G401 (cell line): ENCODE measurements at regions not wholly inside any gene's neighbourhood (a gene's known extent, or its start where the extent isn't known, plus 50 kb on each side); places are given as distances from the start of the nearest gene placed in this dataset.
"Not testable (repeated sequence)": the region's sequence is repeated elsewhere in the genome, so short reads cannot be mapped to it uniquely, and the experiment has no call there.

Experiments used
- DNase-seq: peaks from one replicate; pipeline ENCODE4 v3.0.0-alpha.2; 2015; ENCODE audit warnings: low spot score
- in situ Hi-C: cut with HindIII; loops from 2 replicates; pipeline ENCODE4 v1.10.0; 2016; ENCODE audit warnings: low sequenced_read_pairs, mixed read lengths

- in situ Hi-C loops, DNase-seq: not testable (repeated sequence)
These were observed 359.8 kb upstream of the CCDC179 start for GRCh38 chr11:23220086-23220485.

- DNase-seq, result no peak
These were observed 361.1 kb upstream of the CCDC179 start for GRCh38 chr11:23221366-23221765.

GRCh38 chr11:23226331-23227077, 366.2 kb upstream of the CCDC179 start:
- in situ Hi-C loops, result no loop called here
- DNase-seq, result no peak

More at GRCh38 chr11:23221366-23221765, 361.1 kb upstream of the CCDC179 start:
- in situ Hi-C loops, result no loop called here

GRCh38 chr11:23227078-23227445, 366.8 kb upstream of the CCDC179 start:
- in situ Hi-C loops, result no loop called here
- DNase-seq, result no peak

- DNase-seq, result no peak
- in situ Hi-C loops, result no loop called here
These were observed 372.4 kb upstream of the CCDC179 start for GRCh38 chr11:23232652-23233051.

- no peak for DNase-seq
These were observed 372.8 kb upstream of the CCDC179 start for GRCh38 chr11:23233075-23233474.

GRCh38 chr11:23236826-23237555, 376.7 kb upstream of the CCDC179 start:
- in situ Hi-C loops, result no loop called here
- DNase-seq, result no peak

More at GRCh38 chr11:23233075-23233474, 372.8 kb upstream of the CCDC179 start:
- in situ Hi-C loops, result no loop called here

- no peak for DNase-seq
- in situ Hi-C loops, result no loop called here
These were observed 392.2 kb upstream of the CCDC179 start for GRCh38 chr11:23252426-23252825.

- DNase-seq, result no peak
- in situ Hi-C loops, result no loop called here
These were observed 396.8 kb upstream of the CCDC179 start for GRCh38 chr11:23257088-23257487.

- no peak for DNase-seq
- in situ Hi-C loops, result no loop called here
These were observed 397.3 kb upstream of the CCDC179 start for GRCh38 chr11:23257556-23257955.

- in situ Hi-C loops, result no loop called here
These were observed 403.2 kb upstream of the CCDC179 start for GRCh38 chr11:23263466-23263865.

GRCh38 chr11:23272095-23272494, 411.8 kb upstream of the CCDC179 start:
- in situ Hi-C loops, result no loop called here
- no peak for DNase-seq

More at GRCh38 chr11:23263466-23263865, 403.2 kb upstream of the CCDC179 start:
- DNase-seq, result no peak

GRCh38 chr11:23278121-23278520, 417.8 kb upstream of the CCDC179 start:
- no peak for DNase-seq
- in situ Hi-C loops, result no loop called here

- no peak for DNase-seq
These were observed 419.8 kb upstream of the CCDC179 start for GRCh38 chr11:23280088-23280487.

GRCh38 chr11:23283666-23284065, 423.4 kb upstream of the CCDC179 start:
- no peak for DNase-seq
- in situ Hi-C loops, result no loop called here

More at GRCh38 chr11:23280088-23280487, 419.8 kb upstream of the CCDC179 start:
- in situ Hi-C loops, result no loop called here

GRCh38 chr11:23284631-23285030, 424.4 kb upstream of the CCDC179 start:
- in situ Hi-C loops, result no loop called here
- no peak for DNase-seq

GRCh38 chr11:23288003-23288783, 427.9 kb upstream of the CCDC179 start:
- in situ Hi-C loops, result no loop called here
- no peak for DNase-seq

- no peak for DNase-seq
These were observed 435.0 kb upstream of the CCDC179 start for GRCh38 chr11:23295241-23295640.

GRCh38 chr11:23308041-23308440, 447.8 kb upstream of the CCDC179 start:
- DNase-seq, result no peak
- in situ Hi-C loops, result no loop called here

More at GRCh38 chr11:23295241-23295640, 435.0 kb upstream of the CCDC179 start:
- in situ Hi-C loops, result no loop called here

- in situ Hi-C loops, result no loop called here
- DNase-seq, result no peak
These were observed 450.0 kb upstream of the CCDC179 start for GRCh38 chr11:23310276-23310675.
